GM12891 (cell line): ENCODE measurements at regions not wholly inside any gene's neighbourhood (a gene's known extent, or its start where the extent isn't known, plus 50 kb on each side); places are given as distances from the start of the nearest gene placed in this dataset.

Experiments
- DNase-seq: peaks from one replicate; pipeline ENCODE4 v3.0.0; 2011; ENCODE audit warnings: low spot score; ENCODE audit not compliant: insufficient read length
- FAIRE-seq: peaks from 2 replicates; lab custom pipeline; 2011; peaks lifted over from hg19 to GRCh38; lab: Jason Lieb, UNC
- PAX5 ChIP-seq: IDR thresholded peaks from 2 replicates; pipeline ENCODE4 v1.6.1; 2011; ENCODE audit warnings: low read length, moderate library complexity, mild to moderate bottlenecking; ENCODE audit not compliant: insufficient read depth, severe bottlenecking
- POLR2A ChIP-seq: IDR thresholded peaks from 2 replicates; pipeline ENCODE4 v1.6.1; 2011; ENCODE audit warnings: low read depth, low read length, control low read depth
- POLR2AphosphoS5 ChIP-seq: IDR thresholded peaks from 2 replicates; pipeline ENCODE4 v1.6.1; 2011; ENCODE audit warnings: low read depth, low read length, control low read depth
- POU2F2 ChIP-seq: IDR thresholded peaks from 2 replicates; pipeline ENCODE4 v1.6.1; 2011; ENCODE audit warnings: low read depth, mild to moderate bottlenecking, control low read depth, low read length, moderate library complexity
- SPI1 ChIP-seq: IDR thresholded peaks from 2 replicates; pipeline ENCODE4 v1.6.1; 2011; ENCODE audit warnings: low read depth, low read length, control low read depth
- TAF1 ChIP-seq: IDR thresholded peaks from 2 replicates; pipeline ENCODE4 v1.6.1; 2011; ENCODE audit warnings: low read depth, low read length, control low read depth

DNA sequence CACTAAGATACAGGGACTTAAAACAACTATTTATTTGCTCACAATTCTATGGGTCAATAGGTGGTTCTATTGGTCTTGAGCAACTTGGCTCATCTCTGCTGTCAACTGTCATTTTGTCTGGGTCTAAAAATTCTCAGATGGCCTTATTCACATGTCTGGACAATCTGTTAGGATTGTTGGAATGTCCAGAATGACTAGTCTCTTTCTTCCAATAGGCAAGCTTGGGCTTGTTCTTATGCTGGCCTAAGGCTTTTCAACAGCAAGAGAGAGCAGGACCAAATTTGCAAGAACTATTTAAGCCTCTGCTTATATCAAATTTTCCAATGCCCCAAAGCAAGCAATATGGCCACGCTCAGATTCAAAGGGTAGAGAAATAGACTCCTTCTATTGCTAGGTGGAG lies 240.9 kb downstream of the KIF2B start:
- DNase-seq (no peak), FAIRE-seq (no peak)
- no peak for TF ChIP-seq POLR2A
- no peak for TF ChIP-seq POU2F2
- no peak for TF ChIP-seq SPI1
- TF ChIP-seq PAX5 = no peak
- TF ChIP-seq POLR2AphosphoS5 = no peak
- no peak for TF ChIP-seq TAF1

DNA sequence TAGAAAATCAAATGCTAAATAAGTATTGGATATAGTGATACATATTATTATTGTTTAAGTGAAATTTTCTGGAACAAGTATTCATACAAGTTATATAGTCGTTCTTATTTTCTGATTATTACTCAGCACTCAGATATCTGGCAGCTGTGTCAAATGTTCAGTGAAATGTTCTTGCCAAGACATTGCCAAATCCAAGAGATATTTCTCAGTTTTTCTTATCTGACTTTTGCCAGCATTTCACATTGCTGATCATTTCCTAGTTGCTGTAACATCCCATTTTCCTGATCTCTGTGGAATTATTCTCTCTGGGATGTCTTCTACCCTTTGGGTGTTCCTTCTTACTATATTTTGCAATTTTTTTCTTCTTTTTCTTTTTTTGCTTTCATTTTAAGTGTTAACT lies 262.3 kb downstream of the KIF2B start:
- no peak for DNase-seq
- no peak for FAIRE-seq
- TF ChIP-seq SPI1 (no peak), PAX5 (no peak), POLR2A (no peak), TAF1 (no peak), POLR2AphosphoS5 (no peak), POU2F2 (no peak)

DNA sequence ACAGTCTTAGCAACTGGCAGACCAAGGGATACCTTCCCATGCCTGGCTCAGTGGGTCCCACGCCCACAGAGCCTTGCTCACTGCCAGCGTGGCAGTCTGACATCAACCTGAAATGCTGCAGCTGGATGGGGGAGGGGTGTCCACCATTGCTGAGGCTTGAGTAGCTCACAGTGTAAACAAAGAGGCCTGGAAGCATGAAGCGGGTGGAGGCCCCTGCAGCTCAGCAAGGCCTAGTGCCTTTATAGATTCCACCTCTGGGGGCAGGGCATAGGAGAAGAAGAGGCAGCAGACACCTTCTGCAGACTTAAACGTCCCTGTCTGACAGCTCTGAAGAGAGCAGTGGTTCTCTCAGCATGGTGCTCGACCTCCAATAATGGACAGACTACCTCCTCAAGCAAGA lies 263.2 kb downstream of the KIF2B start:
- FAIRE-seq (no peak), DNase-seq (no peak)
- no peak for TF ChIP-seq POLR2AphosphoS5
- no peak for TF ChIP-seq POLR2A
- no peak for TF ChIP-seq SPI1
- no peak for TF ChIP-seq PAX5
- TF ChIP-seq TAF1 = no peak
- no peak for TF ChIP-seq POU2F2

DNA sequence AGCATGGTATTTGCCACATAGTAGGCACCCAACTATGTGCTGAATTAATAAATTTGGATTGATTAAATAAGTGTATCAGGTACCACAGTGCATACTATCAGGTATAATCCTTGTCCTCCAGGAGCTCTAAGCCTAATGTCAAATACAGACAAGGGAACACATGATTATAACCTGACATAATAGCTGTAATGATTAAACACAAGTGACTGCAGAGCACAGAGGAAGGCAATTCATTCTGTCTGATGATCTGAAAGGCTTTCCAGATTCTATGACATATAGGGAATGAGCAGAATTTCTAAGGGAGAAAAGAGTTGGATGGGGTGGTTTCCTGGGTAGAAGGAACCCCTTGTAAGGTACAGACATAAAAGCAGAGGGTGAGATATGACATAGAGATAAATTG lies 273.5 kb downstream of the KIF2B start:
- DNase-seq = no peak
- no peak for TF ChIP-seq TAF1
- TF ChIP-seq POLR2AphosphoS5 = no peak
- TF ChIP-seq PAX5 = no peak
- no peak for TF ChIP-seq POLR2A
- no peak for TF ChIP-seq POU2F2
- TF ChIP-seq SPI1 = no peak
- no peak for FAIRE-seq

DNA sequence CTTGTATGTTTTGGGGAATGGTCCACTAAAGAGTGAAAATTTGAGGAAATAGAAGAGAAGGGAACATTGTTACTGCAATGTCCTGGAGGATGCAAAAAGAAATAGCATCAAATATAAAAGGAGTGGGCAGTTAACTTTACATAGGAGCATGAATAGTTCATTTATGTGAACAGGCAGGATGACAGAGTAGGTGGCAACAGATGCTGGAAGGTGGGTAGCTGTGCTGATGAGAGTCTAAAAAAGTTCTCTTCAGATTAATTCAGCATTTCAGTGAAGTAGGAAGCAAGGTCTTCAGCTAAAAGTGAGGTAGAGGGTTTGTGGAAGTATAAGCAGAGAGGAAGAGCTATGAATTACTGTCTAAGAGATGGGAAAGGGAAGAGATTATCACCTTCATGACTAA lies 276.5 kb downstream of the KIF2B start:
- no peak for FAIRE-seq
- no peak for DNase-seq
- TF ChIP-seq SPI1 (no peak), POU2F2 (no peak), POLR2A (no peak)

DNA sequence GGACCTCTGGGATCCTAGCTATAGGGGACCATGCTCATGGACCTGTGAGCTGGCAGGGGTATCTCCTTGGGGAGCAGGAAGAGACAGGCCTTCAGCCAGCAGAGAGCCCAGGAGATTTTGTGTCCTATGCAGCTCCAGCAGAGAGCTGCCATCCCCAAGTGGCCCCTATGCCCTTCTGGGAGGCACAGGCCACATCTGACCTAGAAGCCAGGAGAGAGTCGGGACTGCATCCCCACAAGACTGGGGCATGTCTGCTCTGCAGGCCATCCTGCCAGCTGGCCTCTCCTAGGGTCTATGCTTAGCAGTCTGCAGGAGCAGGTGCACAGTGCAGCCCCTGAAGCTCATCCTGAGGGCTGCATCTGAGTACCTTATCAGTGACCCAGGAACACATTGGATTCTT lies 279.5 kb downstream of the KIF2B start:
- FAIRE-seq = no peak
- TF ChIP-seq SPI1 (no peak), POLR2A (no peak), TAF1 (no peak), PAX5 (no peak), POU2F2 (no peak), POLR2AphosphoS5 (no peak)
- DNase-seq = no peak

DNA sequence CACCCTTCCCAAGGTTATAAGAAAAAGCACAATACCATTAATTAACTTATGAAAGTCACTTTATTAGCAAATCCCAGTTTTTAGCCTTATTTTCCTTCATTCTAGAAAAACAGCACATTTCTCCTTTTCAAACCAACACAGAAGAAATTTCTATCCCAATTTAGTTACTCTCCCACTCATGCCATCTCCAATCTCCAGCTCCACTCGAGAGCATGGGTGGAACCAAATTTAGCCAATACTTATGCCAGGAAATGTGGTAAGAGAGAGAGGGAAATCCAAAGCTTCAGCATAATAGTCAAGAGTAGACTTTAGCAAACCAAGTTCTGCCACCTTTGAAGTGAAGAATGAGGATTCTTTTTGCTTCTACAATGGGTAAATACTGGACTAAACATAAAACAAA lies 288.8 kb downstream of the KIF2B start:
- DNase-seq = no peak
- no peak for FAIRE-seq
- TF ChIP-seq PAX5 (no peak), POU2F2 (no peak), SPI1 (no peak), TAF1 (no peak), POLR2A (no peak)

DNA sequence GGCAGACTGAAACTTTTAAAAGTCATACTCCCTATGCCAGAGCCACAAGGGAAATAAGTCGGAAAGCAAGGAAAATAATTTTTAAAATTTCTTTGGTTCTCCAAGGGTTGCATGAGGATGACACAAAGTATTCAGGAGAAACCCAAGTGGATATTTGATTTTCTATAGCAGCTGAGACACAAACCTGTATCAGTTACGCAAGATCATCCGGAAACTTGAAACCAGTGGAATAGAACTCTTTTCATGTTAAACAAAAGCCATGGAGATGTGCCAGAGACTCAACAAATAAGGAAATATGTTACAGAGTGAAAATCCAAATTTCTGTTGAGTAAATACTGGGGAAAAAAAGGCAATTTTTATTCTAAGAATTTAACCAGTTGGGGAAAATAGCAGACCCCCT lies 294.7 kb downstream of the KIF2B start:
- FAIRE-seq (no peak), DNase-seq (no peak)
- TF ChIP-seq POU2F2 (no peak), POLR2A (no peak), POLR2AphosphoS5 (no peak), SPI1 (no peak), TAF1 (no peak), PAX5 (no peak)

DNA sequence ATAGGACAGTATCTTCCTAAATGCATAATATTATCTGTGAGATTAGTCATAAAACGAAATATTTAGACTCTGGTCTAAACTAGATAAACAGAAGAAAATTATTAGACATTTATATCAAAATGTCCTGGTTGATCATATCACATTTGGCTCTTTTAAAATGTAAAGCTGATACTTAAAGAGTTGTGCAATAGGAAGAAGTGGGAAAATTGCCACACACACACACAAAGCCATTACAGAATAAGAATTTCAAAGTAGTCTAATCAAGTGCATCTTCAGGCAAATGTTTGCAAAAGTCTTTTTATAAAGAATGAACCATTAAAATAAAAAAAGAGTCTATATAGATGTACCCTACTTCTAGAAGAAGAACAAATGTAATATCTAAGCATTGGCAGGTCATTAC lies 301.7 kb downstream of the KIF2B start:
- no peak for DNase-seq
- no peak for FAIRE-seq
- TF ChIP-seq TAF1 (no peak), PAX5 (no peak), POLR2A (no peak), POU2F2 (no peak), SPI1 (no peak), POLR2AphosphoS5 (no peak)

DNA sequence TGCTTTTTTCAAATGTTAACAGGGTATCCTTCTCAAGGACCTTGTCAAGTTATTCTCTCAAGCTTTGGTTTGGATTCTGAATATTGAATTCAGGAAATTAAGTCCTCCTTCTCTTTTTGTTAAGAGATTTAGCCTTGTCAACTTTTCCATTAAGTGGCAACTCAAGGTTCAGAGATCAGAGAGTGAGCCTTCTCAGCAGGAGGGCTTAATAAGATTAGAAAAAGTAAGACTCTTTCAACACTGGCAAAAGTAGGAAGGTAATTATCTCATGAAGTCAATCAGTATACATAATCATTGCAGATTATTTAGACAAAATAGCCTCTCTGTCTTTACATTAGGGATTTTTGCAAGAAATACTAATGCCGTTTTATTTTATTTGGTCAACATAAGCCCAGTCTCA lies 330.7 kb downstream of the KIF2B start:
- no peak for FAIRE-seq
- TF ChIP-seq PAX5 = no peak
- TF ChIP-seq POU2F2 = no peak
- no peak for TF ChIP-seq SPI1
- TF ChIP-seq TAF1 = no peak
- no peak for TF ChIP-seq POLR2A
- TF ChIP-seq POLR2AphosphoS5 = no peak
- DNase-seq = no peak

DNA sequence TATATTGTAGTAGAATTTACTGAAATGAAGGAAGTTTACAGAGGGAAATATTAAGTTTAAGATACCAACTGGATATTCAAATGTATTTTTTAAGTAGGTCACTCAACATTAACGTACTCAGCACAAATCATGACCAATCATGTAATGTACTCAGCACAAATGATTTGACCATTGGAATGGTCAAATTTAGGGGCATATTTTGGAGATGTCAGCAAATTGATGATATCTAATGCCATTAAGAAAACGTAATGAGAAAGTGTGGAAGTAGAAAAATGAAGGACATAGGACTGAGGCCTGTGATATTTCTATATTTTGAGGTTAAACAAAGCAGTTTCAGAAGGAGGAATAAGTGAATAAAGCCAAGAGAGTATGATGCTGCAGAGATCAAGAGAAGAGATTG lies 334.8 kb downstream of the KIF2B start:
- FAIRE-seq = no peak
- no peak for DNase-seq
- TF ChIP-seq PAX5 = no peak
- no peak for TF ChIP-seq SPI1
- no peak for TF ChIP-seq POLR2AphosphoS5
- TF ChIP-seq POLR2A = no peak
- TF ChIP-seq POU2F2 = no peak
- no peak for TF ChIP-seq TAF1
